LHCN-M2 (cell line): ENCODE measurements at regions not wholly inside any gene's neighbourhood (a gene's known extent, or its start where the extent isn't known, plus 50 kb on each side); places are given as distances from the start of the nearest gene placed in this dataset.
"Not testable (repeated sequence)": the region's sequence is repeated elsewhere in the genome, so short reads cannot be mapped to it uniquely, and the experiment has no call there.

ENCODE experiments used
- DNase-seq: peaks from one replicate; pipeline ENCODE4 v3.0.0-alpha.2; 2012; ENCODE audit warnings: low read depth

- DNase-seq = no peak
These were observed 193.4 kb downstream of the CASP12 start for GRCh38 chr11:104704888-104705287.

GRCh38 chr11:104704146-104704830 is 194.0 kb downstream of the CASP12 start:
- no peak for DNase-seq

DNA sequence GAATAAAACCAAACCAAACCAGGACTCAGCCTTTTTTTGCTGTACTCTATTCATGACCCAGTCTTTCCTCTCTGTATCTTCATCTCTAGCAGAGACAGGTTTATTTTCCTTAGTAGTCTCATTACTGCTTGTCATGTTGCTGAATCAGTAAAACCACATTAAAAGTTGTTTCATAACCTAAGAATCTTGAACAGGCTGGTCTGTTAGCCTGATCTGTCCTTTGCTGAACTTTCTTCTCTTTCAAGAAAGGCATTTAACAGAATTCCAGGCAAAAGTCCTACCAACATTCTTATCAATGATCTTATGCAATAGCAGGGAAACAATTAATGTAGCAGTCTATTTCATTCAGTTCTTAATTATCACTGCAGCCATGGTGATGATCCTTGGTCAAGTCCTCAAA is 197.7 kb downstream of the CASP12 start:
- DNase-seq = peak; percentile 68

- DNase-seq = peak; percentile 22
These were observed 198.3 kb downstream of the CASP12 start for GRCh38 chr11:104699981-104700380.

- no peak for DNase-seq
These were observed 203.2 kb downstream of the CASP12 start for GRCh38 chr11:104695065-104695463.

GRCh38 chr11:104694259-104695064 is 203.8 kb downstream of the CASP12 start:
- DNase-seq = peak; percentile 37

DNA sequence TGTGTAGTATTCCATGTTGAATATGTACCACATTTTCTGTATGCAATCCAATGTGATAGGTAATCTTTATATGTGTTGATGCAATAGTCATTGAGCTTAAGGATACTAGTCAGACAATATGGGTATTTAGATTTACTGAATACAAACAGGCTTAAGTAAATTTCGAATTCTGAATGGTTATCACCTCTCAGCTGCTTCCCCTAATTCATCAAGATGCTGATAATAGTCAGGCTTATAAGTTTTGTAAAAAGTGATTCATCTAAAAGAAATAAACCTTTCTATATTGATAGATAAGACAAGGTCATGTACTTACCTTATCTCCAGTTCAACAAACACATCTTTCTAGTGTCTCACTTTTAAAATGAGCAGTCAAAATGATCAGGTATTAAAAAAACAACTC is 205.5 kb downstream of the CASP12 start:
- no peak for DNase-seq

GRCh38 chr11:104691129-104691528 is 207.1 kb downstream of the CASP12 start:
- DNase-seq = no peak

- no peak for DNase-seq
These were observed 208.0 kb downstream of the CASP12 start for GRCh38 chr11:104690241-104690640.

GRCh38 chr11:104688731-104689130 is 209.5 kb downstream of the CASP12 start:
- no peak for DNase-seq

- no peak for DNase-seq
These were observed 216.1 kb downstream of the CASP12 start for GRCh38 chr11:104682206-104682605.

DNA sequence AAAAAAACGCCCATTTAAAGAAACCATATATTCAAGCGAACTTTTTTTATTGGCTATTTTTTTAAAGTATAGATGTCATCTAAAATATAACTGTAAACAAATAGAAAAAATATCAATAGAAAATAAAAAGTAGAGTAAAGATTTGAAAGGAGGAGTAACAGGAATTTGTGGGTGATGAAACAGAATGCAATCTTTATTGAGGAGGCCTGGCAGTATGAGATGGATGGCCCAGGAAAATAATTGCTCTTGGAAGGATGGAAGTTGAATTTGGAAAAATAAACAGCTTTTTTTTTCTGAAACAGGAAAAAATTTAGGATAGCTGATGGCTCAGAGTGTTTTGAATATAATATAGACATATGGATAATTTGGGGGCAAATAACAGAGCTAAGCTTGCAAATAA is 219.0 kb downstream of the CASP12 start:
- DNase-seq = no peak

DNA sequence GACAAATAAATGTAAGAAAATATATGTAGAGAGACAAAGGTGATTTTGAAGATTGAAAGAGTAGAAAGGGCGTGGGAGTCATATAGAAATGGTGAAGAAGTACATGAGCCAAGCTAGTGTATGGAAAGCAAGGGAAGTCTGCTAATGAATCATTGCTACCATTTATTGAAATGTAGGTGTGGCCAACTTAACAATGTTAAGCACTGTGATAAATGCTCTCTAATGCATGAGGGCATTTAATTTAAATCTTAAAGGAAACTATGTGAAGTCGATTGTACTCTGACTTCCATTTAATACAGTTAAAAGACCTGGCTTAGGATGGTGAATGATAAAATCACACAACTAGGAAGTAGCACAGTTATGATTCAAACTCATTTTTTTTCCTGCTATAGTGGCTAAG is 219.9 kb downstream of the CASP12 start:
- DNase-seq = no peak

- DNase-seq = not testable (repeated sequence)
These were observed 221.2 kb downstream of the CASP12 start for GRCh38 chr11:104677069-104677468.

- DNase-seq = no peak
These were observed 225.4 kb downstream of the CASP12 start for GRCh38 chr11:104672897-104673296.

DNA sequence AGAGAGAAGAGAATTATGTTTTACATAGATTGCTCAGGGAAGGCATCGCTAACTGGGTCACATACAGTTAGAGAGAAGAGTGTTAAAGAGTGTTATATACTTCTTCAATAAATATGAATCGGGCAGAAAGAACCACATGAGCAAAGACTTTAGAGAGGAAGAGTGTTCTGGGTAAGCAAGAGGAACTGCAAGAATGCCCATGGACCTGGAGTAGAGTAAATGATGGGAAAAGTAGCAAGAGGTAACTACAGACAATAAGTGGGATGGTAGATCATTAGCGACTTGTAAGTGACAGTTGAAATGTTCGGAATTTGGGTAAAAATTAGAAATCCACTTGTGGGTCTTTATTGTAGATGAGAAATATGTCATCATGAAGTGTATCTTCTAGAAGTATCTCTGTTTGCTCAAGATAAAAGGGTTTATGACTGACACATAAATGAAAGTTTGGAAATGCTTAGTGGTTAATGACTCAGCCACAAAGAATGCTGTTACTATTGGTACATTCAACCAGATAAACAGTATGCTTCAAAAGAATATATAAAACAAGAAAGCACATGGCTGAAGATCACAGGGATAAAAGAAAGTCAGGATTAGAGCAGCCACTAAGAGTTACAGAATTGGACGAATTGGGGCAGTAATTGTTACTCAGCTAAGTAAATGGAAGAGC is 229.3 kb downstream of the CASP12 start:
- DNase-seq = peak; percentile 93

DNA sequence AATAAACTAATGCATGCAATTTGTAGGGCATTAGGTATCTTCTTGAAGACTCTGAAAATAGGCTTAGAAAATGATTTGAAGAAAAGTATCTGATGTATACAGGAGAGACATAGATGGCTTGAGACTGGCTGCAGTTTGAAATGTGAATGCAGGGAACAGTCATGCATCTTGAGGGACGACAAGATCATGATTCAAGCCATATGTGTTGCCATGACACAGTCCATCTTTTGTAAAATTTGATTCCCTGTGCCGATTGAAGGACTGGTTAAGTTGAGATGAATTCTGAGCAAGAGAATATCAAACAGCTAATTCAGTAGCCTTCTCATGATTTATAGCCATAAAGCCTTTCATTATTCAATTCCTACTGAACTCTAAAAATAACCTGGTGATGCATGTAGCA is 231.6 kb downstream of the CASP12 start:
- DNase-seq = no peak

GRCh38 chr11:104665641-104666040 is 232.6 kb downstream of the CASP12 start:
- DNase-seq = peak; percentile 72

GRCh38 chr11:104663190-104664140 is 234.8 kb downstream of the CASP12 start:
- DNase-seq = peak; percentile 13

GRCh38 chr11:104661901-104662300 is 236.4 kb downstream of the CASP12 start:
- no peak for DNase-seq

DNA sequence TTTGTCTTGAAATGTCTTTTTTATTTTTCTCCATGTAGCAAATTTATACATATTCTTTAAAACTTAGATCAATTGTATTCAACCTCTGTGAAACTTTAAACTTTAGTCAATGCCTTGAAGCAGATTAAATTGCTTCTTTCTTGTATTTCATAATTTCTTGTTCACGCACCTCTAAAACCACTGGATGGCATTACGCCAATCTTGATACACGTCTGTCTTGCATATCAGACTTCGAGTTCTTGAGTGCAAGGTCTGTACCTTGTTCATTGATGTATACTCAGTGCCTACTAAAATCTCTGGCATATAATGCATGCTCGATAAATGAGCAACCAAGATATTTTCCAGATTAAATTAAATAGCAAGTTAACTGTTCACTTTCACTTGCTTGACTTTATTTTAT is 236.8 kb downstream of the CASP12 start:
- DNase-seq = no peak
